ENCODE measurements at regions not wholly inside any gene's neighbourhood (a gene's known extent, or its start where the extent isn't known, plus 50 kb on each side); places are given as distances from the start of the nearest gene placed in this dataset.
A peak's percentile ranks its signal among the peaks of the same experiment; 100 is the strongest.
"Not testable (repeated sequence)": the region's sequence is repeated elsewhere in the genome, so short reads cannot be mapped to it uniquely, and the experiment has no call there.

- TF ChIP-seq EZH2 (IDR thresholded peaks at IDR 0.05; ENCODE audit: borderline replicate concordance, insufficient read depth, low read length, poor library complexity, severe bottlenecking) (no peak), SMC3 (conservative IDR thresholded peaks at IDR 0.05; ENCODE audit: poor library complexity) (no peak)
These were observed 125.5 kb upstream of the UGP2 start (continued) for GRCh38 chr2:63716146-63716545.

- Histone ChIP-seq H3K4me3 (ENCODE audit: low read length) (no peak overlapping the region), H3K9me3 (ENCODE audit: low read length) (no peaks in the 10 kb centered on the region), H3K79me2 (replicated peaks; ENCODE audit: insufficient read depth, low read length) (no peaks in the 10 kb centered on the region), H3K4me2 (ENCODE audit: low read length) (no peak overlapping the region), H2AFZ (ENCODE audit: low read depth, low read length) (no peak overlapping the region), H3K36me3 (ENCODE audit: insufficient read depth, low read length) (no peaks in the 10 kb centered on the region), H3K9me2 (ENCODE audit: insufficient read depth, low read length) (no peaks in the 10 kb centered on the region), H4K20me1 (ENCODE audit: insufficient read depth) (no peaks in the 10 kb centered on the region), H3K9ac (ENCODE audit: low read length) (no peak overlapping the region), H3F3A (ENCODE audit: insufficient read depth, low read length, poor library complexity, severe bottlenecking) (no peaks in the 10 kb centered on the region), H3K27me3 (ENCODE audit: insufficient read depth, low read depth, low read length) (no peaks in the 10 kb centered on the region), H3K27ac (ENCODE audit: low read length) (no peak overlapping the region)
- TF ChIP-seq MXI1 (conservative IDR thresholded peaks at IDR 0.05; ENCODE audit: poor library complexity, severe bottlenecking) = no peak
- TF ChIP-seq TAF1 (IDR thresholded peaks at IDR 0.05; ENCODE audit: low read depth) = no peak
- TF ChIP-seq EZH2 (IDR thresholded peaks at IDR 0.05; ENCODE audit: borderline replicate concordance, insufficient read depth, low read length, poor library complexity, severe bottlenecking) = no peak
- no peak for TF ChIP-seq EP300 (conservative IDR thresholded peaks at IDR 0.05; ENCODE audit: poor library complexity, severe bottlenecking)
- TF ChIP-seq SMC3 (conservative IDR thresholded peaks at IDR 0.05; ENCODE audit: poor library complexity) = no peak
- no peak for TF ChIP-seq POLR2AphosphoS5 (IDR thresholded peaks at IDR 0.05)
These were observed 122.6 kb upstream of the UGP2 start for GRCh38 chr2:63719052-63719451.

- no peaks in the 10 kb centered on the region for H3K9me3 ChIP-seq (ENCODE audit: low read length)
- no peaks in the 10 kb centered on the region for H3K27me3 ChIP-seq (ENCODE audit: insufficient read depth, low read depth, low read length)
- H3K4me3 ChIP-seq (ENCODE audit: low read length) = no peak overlapping the region
- H3K9ac ChIP-seq (ENCODE audit: low read length) = no peak overlapping the region
- H3K27ac ChIP-seq (ENCODE audit: low read length) = no peak overlapping the region
- H3K4me2 ChIP-seq (ENCODE audit: low read length) = no peak overlapping the region
- H3K9me2 ChIP-seq (ENCODE audit: insufficient read depth, low read length) = no peaks in the 10 kb centered on the region
- TF ChIP-seq EP300 (conservative IDR thresholded peaks at IDR 0.05; ENCODE audit: poor library complexity, severe bottlenecking) (peak; percentile 90), POLR2AphosphoS5 (IDR thresholded peaks at IDR 0.05) (peak; percentile 56), CTCF (IDR thresholded peaks at IDR 0.05; ENCODE audit: poor library complexity, severe bottlenecking) (no peak), SMC3 (conservative IDR thresholded peaks at IDR 0.05; ENCODE audit: poor library complexity) (no peak)
- no peaks in the 10 kb centered on the region for H3K36me3 ChIP-seq (ENCODE audit: insufficient read depth, low read length)
- H2AFZ ChIP-seq (ENCODE audit: low read depth, low read length) = no peak overlapping the region
- H3K79me2 ChIP-seq (replicated peaks; ENCODE audit: insufficient read depth, low read length) = no peaks in the 10 kb centered on the region
- no peaks in the 10 kb centered on the region for H3F3A ChIP-seq (ENCODE audit: insufficient read depth, low read length, poor library complexity, severe bottlenecking)
- H4K20me1 ChIP-seq (ENCODE audit: insufficient read depth) = no peaks in the 10 kb centered on the region
These were observed 120.6 kb upstream of the UGP2 start for GRCh38 chr2:63721082-63721424.

GRCh38 chr2:63722284-63722683, 119.4 kb upstream of the UGP2 start:
- not testable (repeated sequence) for H3K36me3 ChIP-seq (ENCODE audit: insufficient read depth, low read length); H3K79me2 ChIP-seq (replicated peaks; ENCODE audit: insufficient read depth, low read length); H3K4me2 ChIP-seq (ENCODE audit: low read length); H3K9me3 ChIP-seq (ENCODE audit: low read length); H2AFZ ChIP-seq (ENCODE audit: low read depth, low read length); H3K27me3 ChIP-seq (ENCODE audit: insufficient read depth, low read depth, low read length); H3K27ac ChIP-seq (ENCODE audit: low read length); H3K9me2 ChIP-seq (ENCODE audit: insufficient read depth, low read length); H3F3A ChIP-seq (ENCODE audit: insufficient read depth, low read length, poor library complexity, severe bottlenecking); H3K4me3 ChIP-seq (ENCODE audit: low read length); H3K9ac ChIP-seq (ENCODE audit: low read length); H4K20me1 ChIP-seq (ENCODE audit: insufficient read depth)

All from neural cell (in vitro differentiated cells).